Effector memory CD4-positive, alpha-beta T cell (primary cell): ENCODE measurements at regions not wholly inside any gene's neighbourhood (a gene's known extent, or its start where the extent isn't known, plus 50 kb on each side); places are given as distances from the start of the nearest gene placed in this dataset.

ENCODE experiments used
- DNase-seq, 3 donors: peaks; one replicate each; pipeline ENCODE4 v3.0.0-alpha.2; 2020
- H3K27ac ChIP-seq: 2 replicates; pipeline ENCODE4 v1.7.0; 2013; ENCODE audit warnings: mild to moderate bottlenecking, low read length, moderate library complexity; ENCODE audit not compliant: insufficient read depth, poor library complexity, severe bottlenecking
- H3K27me3 ChIP-seq: replicated peaks from 2 replicates; pipeline ENCODE4 v1.7.0; 2013; ENCODE audit warnings: mild to moderate bottlenecking, low read length; ENCODE audit not compliant: insufficient read depth, control insufficient read depth, poor library complexity, severe bottlenecking
- H3K36me3 ChIP-seq: 2 replicates; pipeline ENCODE4 v1.7.0; 2013; ENCODE audit warnings: mild to moderate bottlenecking, low read length, moderate library complexity; ENCODE audit not compliant: control insufficient read depth, insufficient read depth
- H3K4me1 ChIP-seq: 2 replicates; pipeline ENCODE4 v1.7.0; 2013; ENCODE audit warnings: low read length, mild to moderate bottlenecking; ENCODE audit not compliant: control insufficient read depth, insufficient read depth, poor library complexity, severe bottlenecking
- H3K4me3 ChIP-seq: 2 replicates; pipeline ENCODE4 v1.7.0; 2013; ENCODE audit warnings: low read length, low read depth, mild to moderate bottlenecking; ENCODE audit not compliant: insufficient read depth, poor library complexity, severe bottlenecking
- H3K9me3 ChIP-seq: 2 replicates; pipeline ENCODE4 v1.7.0; 2013; ENCODE audit warnings: mild to moderate bottlenecking, low read length, moderate library complexity; ENCODE audit not compliant: control insufficient read depth

DNA sequence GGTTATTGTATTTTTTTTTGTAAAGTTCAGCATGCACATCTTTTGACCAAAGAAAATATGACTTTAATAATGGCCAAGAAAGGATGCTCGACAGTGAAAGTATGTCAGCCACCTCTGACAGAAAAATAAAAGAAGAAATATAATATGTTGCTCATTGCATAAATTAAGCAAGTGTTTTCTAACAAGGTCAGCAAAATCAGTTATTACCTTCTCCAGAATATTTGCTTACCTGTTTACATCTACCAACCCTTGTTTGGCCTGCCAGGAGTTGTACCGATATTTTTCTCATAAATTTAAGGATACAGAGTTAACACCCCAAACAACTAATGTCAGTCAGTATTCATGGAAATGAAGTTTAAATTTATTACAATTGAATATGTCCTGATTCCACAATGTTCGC lies 685.4 kb downstream of the PLA2G4A start:
- H3K4me3 ChIP-seq, result no peak overlapping the region
- DNase-seq, result no peak
- H3K27me3 ChIP-seq, result no peaks in the 10 kb centered on the region
- H3K27ac ChIP-seq, result no peak overlapping the region
- H3K9me3 ChIP-seq, result no peaks in the 10 kb centered on the region
- no peaks in the 10 kb centered on the region for H3K4me1 ChIP-seq
- H3K36me3 ChIP-seq, result no peaks in the 10 kb centered on the region

DNA sequence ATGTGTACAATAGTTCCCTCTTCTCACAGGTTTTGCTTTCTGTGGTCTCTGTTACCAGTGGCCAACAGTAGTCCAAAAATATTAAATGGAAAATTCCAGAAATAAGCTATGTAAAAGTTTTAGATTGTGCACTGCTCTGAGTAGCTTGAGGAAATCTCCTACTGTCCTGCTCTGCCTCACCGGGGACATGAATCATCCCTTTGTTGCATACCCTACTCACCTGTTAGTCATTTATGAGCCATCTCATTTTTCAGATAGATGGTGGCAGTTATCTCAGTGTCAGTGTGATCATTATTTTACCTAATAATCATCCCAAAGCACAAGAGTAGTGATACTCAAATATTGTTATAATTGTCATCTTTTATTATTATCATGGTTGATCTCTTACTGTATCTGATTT lies 688.1 kb downstream of the PLA2G4A start:
- no peak for DNase-seq
- H3K4me1 ChIP-seq, result no peaks in the 10 kb centered on the region
- H3K9me3 ChIP-seq, result no peaks in the 10 kb centered on the region
- no peak overlapping the region for H3K4me3 ChIP-seq
- H3K36me3 ChIP-seq, result no peaks in the 10 kb centered on the region
- no peaks in the 10 kb centered on the region for H3K27me3 ChIP-seq
- no peak overlapping the region for H3K27ac ChIP-seq

DNA sequence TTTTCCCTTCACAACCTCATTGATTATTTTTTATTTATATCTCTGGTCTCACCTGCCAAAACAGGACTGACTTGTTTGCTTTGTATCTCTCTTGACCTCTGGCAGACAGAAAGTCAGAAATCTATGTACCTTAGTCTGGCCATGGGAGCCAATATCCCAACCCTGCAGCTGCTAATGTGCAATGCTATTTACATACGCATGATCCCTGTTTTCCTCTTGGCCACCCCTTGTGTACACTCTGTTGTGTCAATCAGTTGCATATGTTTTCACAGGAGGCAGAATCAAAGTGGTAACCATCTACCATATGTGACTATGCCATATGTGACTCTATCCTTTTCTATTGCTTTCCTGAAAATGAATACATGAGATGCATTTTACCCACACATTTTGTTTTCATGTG lies 688.8 kb downstream of the PLA2G4A start:
- no peak for DNase-seq
- no peaks in the 10 kb centered on the region for H3K9me3 ChIP-seq
- H3K27ac ChIP-seq, result no peak overlapping the region
- H3K4me1 ChIP-seq, result no peaks in the 10 kb centered on the region
- no peak overlapping the region for H3K4me3 ChIP-seq
- H3K36me3 ChIP-seq, result no peaks in the 10 kb centered on the region
- H3K27me3 ChIP-seq, result no peaks in the 10 kb centered on the region

DNA sequence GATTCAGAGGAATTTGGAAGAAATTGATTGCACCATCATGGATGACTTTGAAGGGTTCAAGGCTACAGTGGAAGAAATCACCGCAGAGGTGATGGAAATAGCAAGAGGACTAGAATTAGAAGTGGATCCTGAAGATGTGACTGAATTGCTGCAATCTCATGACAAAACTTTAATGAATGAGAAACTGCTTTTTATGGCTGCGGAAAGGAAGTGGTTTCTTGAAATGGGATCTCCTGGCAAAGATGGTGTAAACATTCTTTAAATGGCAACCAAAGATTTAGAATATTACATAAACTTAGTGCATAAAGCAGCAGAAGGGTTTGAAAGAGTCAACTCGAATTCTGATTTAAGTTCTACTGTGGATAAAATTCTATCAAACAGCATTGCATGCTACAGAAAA lies 698.6 kb downstream of the PLA2G4A start:
- DNase-seq, result no peak
- Histone ChIP-seq H3K4me3 (no peak overlapping the region), H3K27me3 (no peaks in the 10 kb centered on the region), H3K9me3 (no peaks in the 10 kb centered on the region), H3K36me3 (no peaks in the 10 kb centered on the region), H3K27ac (no peak overlapping the region), H3K4me1 (no peaks in the 10 kb centered on the region)

GRCh38 chr1:187537936-187538335 lies 709.2 kb downstream of the PLA2G4A start:
- H3K4me3 ChIP-seq, result no peak overlapping the region
- no peak for DNase-seq
- no peak overlapping the region for H3K27ac ChIP-seq
- no peaks in the 10 kb centered on the region for H3K9me3 ChIP-seq
- H3K36me3 ChIP-seq, result no peaks in the 10 kb centered on the region
- H3K27me3 ChIP-seq, result no peaks in the 10 kb centered on the region
- no peaks in the 10 kb centered on the region for H3K4me1 ChIP-seq

DNA sequence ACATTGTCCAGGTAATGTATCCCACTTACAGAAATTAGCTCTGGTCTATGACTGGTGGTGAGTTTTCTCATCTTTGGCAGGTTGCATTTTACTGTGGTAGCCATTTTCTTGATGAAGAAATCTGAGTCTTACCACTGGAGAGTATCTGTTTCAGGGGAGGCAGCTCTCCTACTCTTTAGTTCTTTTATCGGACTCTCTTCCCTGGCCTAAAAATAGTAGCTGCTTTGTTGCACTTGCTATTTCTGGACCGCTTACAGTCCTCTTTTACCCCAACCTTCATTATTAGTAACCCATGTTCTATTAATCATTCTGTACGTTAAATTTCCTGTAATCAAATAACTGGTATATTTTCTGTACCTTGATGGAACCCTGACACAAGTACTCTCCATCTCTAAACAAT lies 720.8 kb downstream of the PLA2G4A start:
- H3K27me3 ChIP-seq, result no peaks in the 10 kb centered on the region
- H3K9me3 ChIP-seq, result no peaks in the 10 kb centered on the region
- no peak overlapping the region for H3K4me3 ChIP-seq
- no peaks in the 10 kb centered on the region for H3K4me1 ChIP-seq
- H3K36me3 ChIP-seq, result no peaks in the 10 kb centered on the region
- H3K27ac ChIP-seq, result no peak overlapping the region
- no peak for DNase-seq

DNA sequence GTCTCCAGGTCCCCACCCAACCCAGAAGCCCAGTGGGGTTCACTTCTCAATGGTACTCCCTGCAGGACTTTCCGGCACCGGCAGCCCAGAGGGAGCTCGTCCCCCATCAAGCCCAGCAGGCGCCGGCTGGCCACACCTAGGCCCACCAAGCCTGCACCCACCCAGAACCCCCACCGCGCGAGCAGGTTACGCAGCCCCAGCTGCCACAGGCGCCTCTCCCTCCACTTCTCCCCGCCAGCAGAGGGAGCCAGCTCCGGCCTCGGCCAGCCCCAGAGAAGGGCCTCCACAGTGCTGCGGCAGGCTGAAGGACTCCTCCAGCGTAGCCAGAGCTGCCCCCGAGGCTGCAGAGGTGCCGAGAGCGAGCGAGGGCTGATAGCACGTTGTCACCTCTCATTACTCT lies 722.3 kb downstream of the PLA2G4A start:
- Histone ChIP-seq H3K4me3 (no peak overlapping the region), H3K36me3 (no peaks in the 10 kb centered on the region), H3K27ac (no peak overlapping the region), H3K27me3 (no peaks in the 10 kb centered on the region), H3K9me3 (no peaks in the 10 kb centered on the region), H3K4me1 (no peaks in the 10 kb centered on the region)
- no peak for DNase-seq

- H3K4me3 ChIP-seq, result no peak overlapping the region
- H3K27me3 ChIP-seq, result no peaks in the 10 kb centered on the region
- H3K36me3 ChIP-seq, result no peaks in the 10 kb centered on the region
- H3K9me3 ChIP-seq, result no peaks in the 10 kb centered on the region
- H3K4me1 ChIP-seq, result no peaks in the 10 kb centered on the region
- H3K27ac ChIP-seq, result no peak overlapping the region
- no peak for DNase-seq
Observed at GRCh38 chr1:187563191-187563590, 734.4 kb downstream of the PLA2G4A start.

- no peaks in the 10 kb centered on the region for H3K27me3 ChIP-seq
Observed at GRCh38 chr1:187566354-187566753, 737.6 kb downstream of the PLA2G4A start.

DNA sequence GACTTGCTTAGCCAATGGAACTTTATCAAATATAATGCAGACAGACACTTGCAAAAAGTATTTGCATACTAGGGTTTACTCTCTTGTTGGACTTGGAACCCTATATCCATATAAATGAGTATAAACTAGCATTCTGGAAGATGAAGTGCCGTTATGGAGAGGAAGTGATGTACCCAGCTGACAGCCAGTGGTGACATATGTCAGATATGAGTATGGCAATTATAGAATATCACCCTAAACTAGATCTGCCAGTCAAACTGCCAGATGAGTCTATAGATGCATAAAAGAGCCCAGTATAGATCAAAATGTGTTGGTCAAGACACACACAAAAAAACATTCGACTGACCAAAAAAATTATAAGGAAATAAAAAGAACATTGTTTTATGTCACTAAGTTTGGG lies 739.3 kb downstream of the PLA2G4A start:
- Histone ChIP-seq H3K4me1 (no peaks in the 10 kb centered on the region), H3K36me3 (no peaks in the 10 kb centered on the region), H3K27ac (no peak overlapping the region), H3K4me3 (no peak overlapping the region), H3K27me3 (no peaks in the 10 kb centered on the region), H3K9me3 (no peaks in the 10 kb centered on the region)
- DNase-seq, result no peak

More at GRCh38 chr1:187566354-187566753, 737.6 kb downstream of the PLA2G4A start:
- no peaks in the 10 kb centered on the region for H3K9me3 ChIP-seq
- no peak overlapping the region for H3K4me3 ChIP-seq
- H3K36me3 ChIP-seq, result no peaks in the 10 kb centered on the region
- DNase-seq, result no peak
- H3K4me1 ChIP-seq, result no peaks in the 10 kb centered on the region
- H3K27ac ChIP-seq, result no peak overlapping the region

- Histone ChIP-seq H3K27ac (no peak overlapping the region), H3K36me3 (no peaks in the 10 kb centered on the region), H3K4me1 (no peaks in the 10 kb centered on the region), H3K4me3 (no peak overlapping the region), H3K27me3 (no peaks in the 10 kb centered on the region), H3K9me3 (no peaks in the 10 kb centered on the region)
- DNase-seq, result no peak
Observed at GRCh38 chr1:187570166-187570565, 741.4 kb downstream of the PLA2G4A start.
